Ovary (tissue), 7 donors: ENCODE measurements at regions not wholly inside any gene's neighbourhood (a gene's known extent, or its start where the extent isn't known, plus 50 kb on each side); places are given as distances from the start of the nearest gene placed in this dataset.

Source experiments
- DNase-seq, 5 donors: peaks; one replicate each; pipeline ENCODE4 v3.0.0-alpha.2; 2019 to 2020
- H3K27ac ChIP-seq, 2 donors: fragments of 200-600 bp; one replicate each; pipeline versions ENCODE4 v1.5.1 to v1.8.0; 2019 to 2022
- H3K27me3 ChIP-seq: fragments of 200-600 bp; one replicate; pipeline ENCODE4 v1.8.0; 2022
- H3K36me3 ChIP-seq: fragments of 200-600 bp; sonication (generic); one replicate; pipeline ENCODE4 v1.5.1; 2019
- H3K4me1 ChIP-seq: one replicate; pipeline ENCODE4 v1.8.1; 2013; ENCODE audit warnings: mild to moderate bottlenecking, moderate library complexity; ENCODE audit not compliant: insufficient read depth
- H3K4me3 ChIP-seq: fragments of 200-600 bp; sonication (generic); one replicate; pipeline ENCODE4 v1.5.1; 2017
- H3K9me3 ChIP-seq, 2 donors: fragments of 200-600 bp in 1 of 2; sonication (generic) in 1 of 2; one replicate each; pipeline versions ENCODE4 v1.5.1 to v1.8.1; 2013 to 2019; ENCODE audit warnings: mild to moderate bottlenecking in 1 of 2, moderate library complexity in 1 of 2
- EP300 ChIP-seq: sonication (generic); formaldehyde crosslinking; IDR thresholded peaks from one replicate; pipeline ENCODE4 v1.6.1; 2017; ENCODE audit warnings: antibody characterized with exemption
- POLR2A ChIP-seq: fragments of 450-650 bp; IDR thresholded peaks from one replicate; pipeline ENCODE4 v1.6.1; 2017; ENCODE audit warnings: antibody characterized with exemption, mild to moderate bottlenecking, moderate library complexity
- WGBS, 3 donors: extraction: QIAGEN DNeasy Blood & Tissue Kit in 1 of 3; methylation state at CpG; one replicate each; pipeline versions ENCODE4 v1.1.5 to v1.1.7; 2013 to 2017; 5-methylcytosine and 5-hydroxymethylcytosine counted together
- intact Hi-C, 4 donors: fragments of 100-400 bp; cut with DNase I; formaldehyde crosslinking; loops; one replicate each; pipeline versions ENCODE4 v1.11.0 to v1.15.1; 2022 to 2023
- TF ChIP-seq, protein P1 (sequence below), 3 donors: fragments of 450-650 bp in 2 of 3; fragments of 200-600 bp in 1 of 3; IDR thresholded peaks; one replicate each; pipeline versions ENCODE4 v1.5.1 to v1.8.0; 2016 to 2022; ENCODE audit warnings: antibody characterized with exemption in 3 of 3, mild to moderate bottlenecking in 1 of 3
- donor health status: DM: no; HTN: no; CAD: no; lungs with moderate emphysema.
- donor health status: DM: no; HTN: no; CAD: no.
- donor health status: Bipolar disorder and iron deficiency.
- donor health status: DM: no; HTN: no; CAD: no.
- donor health status: DM: yes; HTN: yes; CAD: no.

DNA sequence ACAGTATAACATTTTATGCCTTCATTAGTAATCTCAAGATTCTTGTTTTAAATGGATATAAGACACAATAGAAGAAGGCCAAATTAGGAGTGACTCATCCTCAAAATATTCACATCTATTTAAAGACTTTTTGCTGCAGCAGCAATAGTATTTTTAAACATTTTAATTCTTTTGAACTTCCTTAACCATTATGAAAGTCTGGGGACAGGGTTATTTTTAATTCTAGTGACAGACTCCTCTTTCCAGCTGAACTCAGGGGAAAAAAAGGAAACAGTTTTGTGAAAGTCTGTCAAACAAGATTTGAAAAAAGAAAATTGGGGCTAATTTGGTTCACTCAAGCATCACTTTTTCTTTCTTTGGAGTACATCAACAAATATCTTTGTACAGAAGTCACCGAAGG lies 541.8 kb downstream of the NUP35 start:
- WGBS, 3 donors = 11 to 32% (median 13%) methylated on average over 1 of the region's 1 CpG
- Histone ChIP-seq H3K36me3 (no peaks in the 10 kb centered on the region), H3K4me1 (peaks cover 1% of the 10 kb centered on the region), H3K4me3 (no peak overlapping the region), H3K9me3 (no peaks in the 10 kb centered on the region), H3K27me3 (no peaks in the 10 kb centered on the region), H3K27ac (no peak overlapping the region)
- TF ChIP-seq, protein P1, sequence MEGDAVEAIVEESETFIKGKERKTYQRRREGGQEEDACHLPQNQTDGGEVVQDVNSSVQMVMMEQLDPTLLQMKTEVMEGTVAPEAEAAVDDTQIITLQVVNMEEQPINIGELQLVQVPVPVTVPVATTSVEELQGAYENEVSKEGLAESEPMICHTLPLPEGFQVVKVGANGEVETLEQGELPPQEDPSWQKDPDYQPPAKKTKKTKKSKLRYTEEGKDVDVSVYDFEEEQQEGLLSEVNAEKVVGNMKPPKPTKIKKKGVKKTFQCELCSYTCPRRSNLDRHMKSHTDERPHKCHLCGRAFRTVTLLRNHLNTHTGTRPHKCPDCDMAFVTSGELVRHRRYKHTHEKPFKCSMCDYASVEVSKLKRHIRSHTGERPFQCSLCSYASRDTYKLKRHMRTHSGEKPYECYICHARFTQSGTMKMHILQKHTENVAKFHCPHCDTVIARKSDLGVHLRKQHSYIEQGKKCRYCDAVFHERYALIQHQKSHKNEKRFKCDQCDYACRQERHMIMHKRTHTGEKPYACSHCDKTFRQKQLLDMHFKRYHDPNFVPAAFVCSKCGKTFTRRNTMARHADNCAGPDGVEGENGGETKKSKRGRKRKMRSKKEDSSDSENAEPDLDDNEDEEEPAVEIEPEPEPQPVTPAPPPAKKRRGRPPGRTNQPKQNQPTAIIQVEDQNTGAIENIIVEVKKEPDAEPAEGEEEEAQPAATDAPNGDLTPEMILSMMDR (IDR thresholded peaks at IDR 0.05) = no peak
- no peak for TF ChIP-seq POLR2A
- TF ChIP-seq EP300 = no peak
- no peak for DNase-seq
- intact Hi-C loops = no loop called here

DNA sequence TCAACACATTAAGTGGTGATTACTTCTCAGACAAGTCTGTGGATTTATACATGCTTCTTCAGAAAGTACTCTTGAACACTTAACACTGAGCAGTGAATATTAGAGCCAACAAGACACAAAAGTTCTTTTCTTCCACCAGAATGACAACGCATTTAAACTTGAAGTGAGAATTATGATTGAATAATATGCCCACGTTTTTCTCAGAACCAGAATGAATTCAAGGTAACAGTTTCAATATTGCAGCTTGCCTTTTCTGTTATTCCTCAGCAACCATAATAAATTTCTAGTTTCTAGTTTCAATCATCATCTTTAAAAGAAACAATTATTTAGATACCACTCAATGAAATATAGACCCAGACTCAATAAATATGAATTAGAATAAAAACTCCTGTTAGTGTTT lies 547.0 kb downstream of the NUP35 start:
- Histone ChIP-seq H3K27ac (no peak overlapping the region), H3K4me3 (no peak overlapping the region), H3K36me3 (no peaks in the 10 kb centered on the region), H3K9me3 (no peaks in the 10 kb centered on the region), H3K4me1 (no peaks in the 10 kb centered on the region), H3K27me3 (peaks cover 3% of the 10 kb centered on the region)
- TF ChIP-seq, protein P1 (IDR thresholded peaks at IDR 0.05) = no peak
- TF ChIP-seq EP300 (no peak), POLR2A (no peak)
- intact Hi-C loops = no loop called here
- WGBS, 3 donors = 78 to 79% (median 79%) methylated on average over 2 of the region's 2 CpGs
- no peak for DNase-seq

DNA sequence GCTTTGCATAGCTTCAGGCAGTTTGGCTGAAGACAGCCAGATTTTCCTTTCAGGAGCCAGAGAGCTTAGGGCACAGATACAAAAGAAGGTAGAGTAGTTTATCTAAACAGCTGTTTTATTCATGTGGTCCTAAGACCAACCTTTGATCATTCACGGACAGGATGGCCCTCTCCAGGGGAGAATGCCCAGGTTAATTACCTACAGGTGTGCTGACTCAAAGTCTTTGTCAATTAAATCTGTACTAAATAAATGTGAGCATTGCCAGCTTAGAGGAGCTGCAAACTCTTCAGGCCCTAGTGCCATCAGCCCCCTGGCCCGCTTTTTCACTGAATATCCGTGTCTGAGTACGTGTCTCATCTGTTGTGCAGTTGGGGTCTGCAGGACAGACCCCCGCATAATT lies 554.7 kb downstream of the NUP35 start:
- H3K4me1 ChIP-seq = no peaks in the 10 kb centered on the region
- no peak for DNase-seq
- intact Hi-C loops = no loop called here
- no peak for TF ChIP-seq EP300
- no peak for TF ChIP-seq POLR2A
- TF ChIP-seq, protein P1 (IDR thresholded peaks at IDR 0.05) = no peak
- H3K9me3 ChIP-seq = no peaks in the 10 kb centered on the region
- H3K27me3 ChIP-seq = no peaks in the 10 kb centered on the region
- 84 to 88% (median 86%) methylated on average over 5 of the region's 5 CpGs for WGBS, 3 donors
- no peaks in the 10 kb centered on the region for H3K36me3 ChIP-seq
- H3K27ac ChIP-seq = no peak overlapping the region
- no peak overlapping the region for H3K4me3 ChIP-seq

DNA sequence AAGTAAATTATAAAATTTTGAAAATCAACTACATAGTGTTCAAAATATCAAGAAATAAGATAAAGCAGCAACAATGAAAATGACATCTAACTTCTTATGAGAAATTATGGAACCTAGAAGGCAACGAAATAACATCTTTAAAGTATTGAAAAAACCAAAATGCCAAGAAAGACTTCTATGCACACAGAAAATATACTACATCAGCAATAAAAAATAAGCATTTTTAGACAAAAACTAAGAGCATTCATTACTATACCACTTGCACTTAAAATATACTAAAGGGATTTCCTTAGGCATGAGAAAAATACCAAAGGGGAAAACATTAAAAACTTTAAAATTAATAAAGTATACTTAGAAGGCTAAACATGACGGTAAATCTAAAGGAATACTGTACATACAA lies 556.3 kb downstream of the NUP35 start:
- no peak overlapping the region for H3K4me3 ChIP-seq
- 63 to 91% (median 71%) methylated on average over 2 of the region's 2 CpGs for WGBS, 3 donors
- no peaks in the 10 kb centered on the region for H3K4me1 ChIP-seq
- TF ChIP-seq, protein P1 (IDR thresholded peaks at IDR 0.05) = no peak
- TF ChIP-seq POLR2A (no peak), EP300 (no peak)
- no peak for DNase-seq
- no peaks in the 10 kb centered on the region for H3K9me3 ChIP-seq
- intact Hi-C loops = no loop called here
- no peaks in the 10 kb centered on the region for H3K27me3 ChIP-seq
- no peak overlapping the region for H3K27ac ChIP-seq
- no peaks in the 10 kb centered on the region for H3K36me3 ChIP-seq

DNA sequence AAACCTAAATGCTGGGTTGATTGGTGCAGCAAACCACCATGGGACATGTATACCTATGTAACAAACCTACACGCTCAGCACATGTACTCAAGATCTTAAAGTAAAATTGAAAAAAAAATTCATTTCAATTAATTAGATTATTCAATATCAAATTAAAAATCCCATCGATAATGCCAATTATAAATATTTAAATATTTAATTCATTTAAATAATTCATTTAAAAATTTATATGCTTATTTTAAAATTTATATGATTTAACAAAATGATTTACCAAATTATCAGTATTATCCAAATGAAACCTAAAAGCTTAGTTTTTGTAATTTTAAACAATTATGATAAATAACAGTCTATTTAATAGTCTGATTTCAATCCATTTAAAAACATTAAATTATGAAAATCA lies 560.4 kb downstream of the NUP35 start:
- H3K9me3 ChIP-seq = no peaks in the 10 kb centered on the region
- no peaks in the 10 kb centered on the region for H3K27me3 ChIP-seq
- intact Hi-C loops = no loop called here
- H3K4me1 ChIP-seq = no peaks in the 10 kb centered on the region
- no peak for DNase-seq
- no peak overlapping the region for H3K27ac ChIP-seq
- WGBS, 3 donors = 93 to 97% (median 95%) methylated on average over 2 of the region's 2 CpGs
- TF ChIP-seq POLR2A (no peak), EP300 (no peak)
- TF ChIP-seq, protein P1 (IDR thresholded peaks at IDR 0.05) = no peak
- H3K36me3 ChIP-seq = no peaks in the 10 kb centered on the region
- H3K4me3 ChIP-seq = no peak overlapping the region
